ENCODE measurements at regions not wholly inside any gene's neighbourhood (a gene's known extent, or its start where the extent isn't known, plus 50 kb on each side); places are given as distances from the start of the nearest gene placed in this dataset.

DNA sequence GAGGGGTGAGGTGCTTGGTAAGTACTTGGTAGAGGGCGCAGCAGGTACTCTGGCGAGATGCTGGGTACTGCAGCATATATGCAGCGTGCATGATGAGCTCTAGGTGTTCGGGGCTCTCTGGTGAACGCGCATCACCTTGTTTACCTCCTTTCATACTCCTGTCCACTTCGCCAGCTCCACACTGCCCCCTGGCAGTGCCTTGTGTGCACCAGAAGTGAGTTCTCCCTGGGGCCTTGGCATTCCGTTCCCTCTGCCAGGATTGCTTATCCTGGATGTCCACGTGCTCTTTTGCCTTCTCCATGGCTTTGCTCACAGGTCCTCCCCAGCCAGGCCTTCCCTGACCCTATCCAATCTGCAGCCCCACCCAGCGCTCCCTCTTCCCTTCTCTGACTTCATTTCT is 154.2 kb downstream of the MRM1 start:
- H3K4me3 ChIP-seq (ENCODE audit: low read depth, poor library complexity, severe bottlenecking), result no peak overlapping the region
- TF ChIP-seq POLR2A (IDR thresholded peaks at IDR 0.05), result no peak
- TF ChIP-seq, protein P1, sequence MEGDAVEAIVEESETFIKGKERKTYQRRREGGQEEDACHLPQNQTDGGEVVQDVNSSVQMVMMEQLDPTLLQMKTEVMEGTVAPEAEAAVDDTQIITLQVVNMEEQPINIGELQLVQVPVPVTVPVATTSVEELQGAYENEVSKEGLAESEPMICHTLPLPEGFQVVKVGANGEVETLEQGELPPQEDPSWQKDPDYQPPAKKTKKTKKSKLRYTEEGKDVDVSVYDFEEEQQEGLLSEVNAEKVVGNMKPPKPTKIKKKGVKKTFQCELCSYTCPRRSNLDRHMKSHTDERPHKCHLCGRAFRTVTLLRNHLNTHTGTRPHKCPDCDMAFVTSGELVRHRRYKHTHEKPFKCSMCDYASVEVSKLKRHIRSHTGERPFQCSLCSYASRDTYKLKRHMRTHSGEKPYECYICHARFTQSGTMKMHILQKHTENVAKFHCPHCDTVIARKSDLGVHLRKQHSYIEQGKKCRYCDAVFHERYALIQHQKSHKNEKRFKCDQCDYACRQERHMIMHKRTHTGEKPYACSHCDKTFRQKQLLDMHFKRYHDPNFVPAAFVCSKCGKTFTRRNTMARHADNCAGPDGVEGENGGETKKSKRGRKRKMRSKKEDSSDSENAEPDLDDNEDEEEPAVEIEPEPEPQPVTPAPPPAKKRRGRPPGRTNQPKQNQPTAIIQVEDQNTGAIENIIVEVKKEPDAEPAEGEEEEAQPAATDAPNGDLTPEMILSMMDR (IDR thresholded peaks at IDR 0.05), result no peak
- no peak for DNase-seq (ENCODE audit: low spot score in 2 of 2)
- intact Hi-C loops (cut with DNase I; ENCODE audit: low total_unique reads), result no loop called here
- 51 to 55% methylated on average over 10 of the region's 10 CpGs for WGBS, 2 donors

GRCh38 chr17:36756695-36757094 is 155.3 kb downstream of the MRM1 start:
- intact Hi-C loops (cut with DNase I; ENCODE audit: low total_unique reads), result no loop called here
- 88 to 92% methylated on average over 3 of the region's 3 CpGs for WGBS, 2 donors
- H3K4me3 ChIP-seq (ENCODE audit: low read depth, poor library complexity, severe bottlenecking), result no peak overlapping the region
- no peak for DNase-seq (ENCODE audit: low spot score in 2 of 2)
- no peak for TF ChIP-seq POLR2A (IDR thresholded peaks at IDR 0.05)
- TF ChIP-seq, protein P1 (IDR thresholded peaks at IDR 0.05), result no peak

DNA sequence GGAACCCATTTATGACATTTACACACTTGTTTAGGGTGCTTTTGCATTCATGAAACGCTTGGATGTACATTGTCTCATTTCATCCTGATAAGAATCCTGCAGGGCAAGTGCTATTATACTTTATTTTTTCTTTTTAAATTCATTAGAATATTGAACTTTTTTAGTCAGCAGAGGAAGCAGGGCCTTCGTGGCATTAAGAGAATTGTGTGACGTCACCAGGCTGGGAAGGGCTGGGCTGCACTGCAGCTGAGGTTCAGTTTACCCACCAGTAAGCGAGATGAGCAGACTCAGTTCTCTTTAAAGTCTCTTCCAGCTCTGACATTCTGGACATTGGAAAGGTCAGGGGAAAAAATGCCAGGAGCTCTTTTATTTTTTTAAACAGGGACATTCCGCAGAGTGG is 159.0 kb downstream of the MRM1 start:
- intact Hi-C loops (cut with DNase I; ENCODE audit: low total_unique reads), result no loop called here
- 55 to 56% methylated on average over 5 of the region's 5 CpGs for WGBS, 2 donors
- H3K4me3 ChIP-seq (ENCODE audit: low read depth, poor library complexity, severe bottlenecking), result no peak overlapping the region
- no peak for DNase-seq (ENCODE audit: low spot score in 2 of 2)
- TF ChIP-seq, protein P1 (IDR thresholded peaks at IDR 0.05), result no peak
- no peak for TF ChIP-seq POLR2A (IDR thresholded peaks at IDR 0.05)

- H3K4me3 ChIP-seq (ENCODE audit: low read depth, poor library complexity, severe bottlenecking), result no peak overlapping the region
- TF ChIP-seq POLR2A (IDR thresholded peaks at IDR 0.05), result no peak
- TF ChIP-seq, protein P1 (IDR thresholded peaks at IDR 0.05), result no peak
- WGBS, 2 donors, result 47 to 62% methylated on average over 22 to 26 of the region's 26 CpGs
- intact Hi-C loops (cut with DNase I; ENCODE audit: low total_unique reads), result no loop called here
- no peak for DNase-seq (ENCODE audit: low spot score in 2 of 2)
These were observed 160.0 kb downstream of the MRM1 start for GRCh38 chr17:36761203-36761950.

DNA sequence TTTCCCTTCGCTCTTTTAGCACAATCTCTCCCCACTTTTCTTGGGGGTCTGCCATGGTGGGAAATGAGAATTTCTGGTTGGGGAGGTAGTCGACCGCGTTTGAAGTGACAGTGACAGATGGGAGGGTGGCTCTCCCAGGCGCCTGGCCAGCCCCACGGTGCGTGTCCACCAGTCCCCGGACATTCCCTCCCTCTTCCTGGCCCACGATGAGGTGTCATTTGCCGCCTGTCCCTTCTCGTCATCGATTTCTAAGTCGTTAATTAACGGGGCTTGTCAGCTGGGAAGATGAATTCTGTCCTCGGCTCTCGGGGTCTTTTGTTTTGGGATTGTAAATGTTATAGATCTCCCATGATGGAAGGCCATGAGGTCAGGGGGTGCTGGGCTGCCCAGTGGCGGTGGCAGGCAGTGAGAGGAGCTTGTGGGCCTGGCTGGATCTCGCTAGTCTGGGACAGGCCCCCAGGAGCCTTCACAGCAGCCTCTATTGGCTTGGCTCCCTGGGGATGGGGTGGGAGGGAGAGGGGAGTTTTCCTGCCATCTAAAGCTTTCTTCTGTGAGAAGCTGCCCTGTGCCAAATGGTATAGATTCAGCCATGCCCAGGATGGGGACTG is 164.2 kb downstream of the MRM1 start:
- 66 to 72% methylated on average over 18 of the region's 18 CpGs for WGBS, 2 donors
- no peak for TF ChIP-seq POLR2A (IDR thresholded peaks at IDR 0.05)
- TF ChIP-seq, protein P1 (IDR thresholded peaks at IDR 0.05), result no peak
- intact Hi-C loops (cut with DNase I; ENCODE audit: low total_unique reads), result no loop called here
- no peak overlapping the region for H3K4me3 ChIP-seq (ENCODE audit: low read depth, poor library complexity, severe bottlenecking)
- DNase-seq (ENCODE audit: low spot score in 2 of 2), result no peak
